UCSD-AML1 (cell line): ENCODE measurements at regions not wholly inside any gene's neighbourhood (a gene's known extent, or its start where the extent isn't known, plus 50 kb on each side); places are given as distances from the start of the nearest gene placed in this dataset.
"Not testable (repeated sequence)": the region's sequence is repeated elsewhere in the genome, so short reads cannot be mapped to it uniquely, and the experiment has no call there.

Experiments used
- DNase-seq: peaks from one replicate; lab custom pipeline; 2025; ENCODE audit not compliant: unreplicated experiment; lab: John Stamatoyannopoulos, UW

DNA sequence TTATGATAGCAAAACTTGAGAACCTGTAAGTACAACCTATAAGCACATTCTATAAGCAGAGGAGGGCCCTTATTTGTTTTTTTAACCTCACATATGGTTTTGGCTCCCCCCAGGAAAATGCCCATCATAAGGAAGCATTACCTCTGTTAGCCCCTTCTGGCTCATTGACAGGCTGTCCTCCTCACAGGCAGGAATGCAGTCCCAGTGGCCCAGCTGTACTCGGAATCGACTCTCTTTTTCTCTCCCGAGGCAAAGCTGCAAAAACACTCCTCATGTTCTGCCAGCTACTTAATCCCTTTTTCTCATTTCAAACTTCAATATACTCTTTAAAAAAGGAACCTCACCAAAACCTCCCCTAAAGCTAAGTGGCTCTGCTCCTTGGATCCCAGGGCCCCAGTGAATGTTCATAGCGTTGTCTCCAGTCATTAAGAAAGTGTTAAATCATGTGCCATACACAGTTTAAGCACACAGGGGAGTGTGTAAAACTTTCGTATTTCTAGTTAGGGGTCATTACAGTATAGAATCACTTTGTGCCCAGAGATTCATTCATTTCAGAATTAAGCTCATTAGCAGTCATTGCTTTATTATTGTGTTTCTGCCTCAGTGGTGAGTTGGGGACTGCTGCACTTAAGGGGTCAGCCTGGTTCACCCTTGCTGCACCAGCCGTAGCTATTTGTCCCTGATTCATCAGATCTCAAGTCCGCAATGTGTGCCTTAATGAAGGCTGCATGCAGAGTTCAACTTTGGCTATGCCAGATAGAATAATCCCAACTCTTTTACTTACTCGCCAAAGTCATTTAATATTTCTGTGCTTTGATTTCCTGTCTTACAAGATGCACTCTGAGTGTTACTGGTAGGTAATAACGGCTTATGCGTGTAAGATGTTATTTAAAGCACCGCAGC, 57.6 kb downstream of the JRKL start:
- no peak for DNase-seq

DNA sequence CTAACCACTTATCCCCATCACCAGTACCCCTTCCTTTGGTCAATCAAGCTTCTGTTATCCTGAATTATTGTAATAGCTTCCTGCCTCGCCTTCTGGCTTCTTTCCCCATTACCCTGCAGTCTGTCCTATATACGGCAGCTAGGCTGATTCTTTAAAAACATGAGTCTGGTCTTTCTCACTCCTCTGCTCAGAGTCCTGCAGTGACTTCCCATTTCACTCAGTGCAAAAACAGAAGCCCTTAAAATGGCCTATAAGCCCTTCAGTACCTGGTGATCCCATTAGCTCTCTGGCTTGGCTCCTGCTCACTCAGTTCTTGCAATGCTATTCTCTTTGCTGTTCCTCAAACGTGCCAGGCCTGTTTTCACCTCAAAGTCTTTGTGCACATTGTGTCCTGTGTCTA, 58.4 kb downstream of the JRKL start:
- DNase-seq: no peak

DNA sequence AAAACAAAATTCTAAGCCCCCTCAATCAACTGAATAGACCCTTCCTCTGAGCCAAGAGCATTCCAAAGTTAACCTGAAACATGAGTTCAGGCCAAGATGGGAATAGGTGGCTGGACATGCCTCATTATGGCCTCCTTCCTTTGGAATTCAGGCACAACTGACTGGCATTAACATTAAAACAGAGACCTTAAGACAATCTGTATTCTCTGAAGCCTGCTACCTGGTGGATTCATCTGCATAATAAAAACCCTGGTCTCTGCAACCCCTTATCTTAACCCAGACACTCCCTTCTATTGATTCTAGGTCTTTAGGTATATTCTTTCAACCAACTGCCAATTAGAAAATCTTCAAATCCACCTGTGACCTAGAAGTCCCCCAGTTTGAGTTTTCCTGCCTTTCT, 66.3 kb downstream of the JRKL start:
- no peak for DNase-seq

DNA sequence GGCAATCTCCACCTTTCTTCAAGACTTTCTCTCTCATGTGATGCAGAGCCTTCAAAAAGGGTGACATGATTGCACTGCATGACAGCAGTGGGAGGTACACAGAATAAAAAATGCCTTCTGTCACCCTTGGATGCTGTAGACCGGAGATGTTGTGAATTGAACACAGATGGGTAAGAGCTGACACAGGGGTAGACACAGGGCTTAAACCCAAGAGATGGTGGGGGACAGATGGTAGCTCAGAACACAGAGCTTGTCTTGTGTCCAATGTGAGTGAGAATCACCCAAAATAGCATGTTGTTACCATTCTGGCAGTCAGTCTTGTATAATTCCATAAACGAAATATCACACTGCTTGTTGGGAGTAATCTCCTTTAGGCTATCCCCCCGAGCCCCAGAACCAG, 69.9 kb downstream of the JRKL start:
- no peak for DNase-seq

DNA sequence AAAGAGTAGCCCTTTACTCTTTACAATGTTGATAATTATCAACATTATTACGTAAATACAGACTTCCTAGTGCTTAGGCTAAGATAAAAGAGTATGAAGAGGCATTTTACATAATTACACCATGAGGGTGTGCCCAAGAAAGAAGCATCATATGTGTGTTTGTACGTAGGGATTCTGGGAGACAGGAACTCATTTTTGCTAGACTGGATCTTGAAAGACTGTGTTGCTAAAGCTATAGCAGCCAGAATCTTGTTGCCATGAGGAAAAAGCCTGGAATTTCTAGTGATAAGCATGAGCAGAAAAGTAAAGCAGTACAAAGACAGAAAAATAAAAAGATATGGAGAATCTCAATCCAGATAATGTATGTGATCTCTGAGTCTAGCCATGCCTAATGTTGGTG, 72.1 kb downstream of the JRKL start:
- no peak for DNase-seq

DNA sequence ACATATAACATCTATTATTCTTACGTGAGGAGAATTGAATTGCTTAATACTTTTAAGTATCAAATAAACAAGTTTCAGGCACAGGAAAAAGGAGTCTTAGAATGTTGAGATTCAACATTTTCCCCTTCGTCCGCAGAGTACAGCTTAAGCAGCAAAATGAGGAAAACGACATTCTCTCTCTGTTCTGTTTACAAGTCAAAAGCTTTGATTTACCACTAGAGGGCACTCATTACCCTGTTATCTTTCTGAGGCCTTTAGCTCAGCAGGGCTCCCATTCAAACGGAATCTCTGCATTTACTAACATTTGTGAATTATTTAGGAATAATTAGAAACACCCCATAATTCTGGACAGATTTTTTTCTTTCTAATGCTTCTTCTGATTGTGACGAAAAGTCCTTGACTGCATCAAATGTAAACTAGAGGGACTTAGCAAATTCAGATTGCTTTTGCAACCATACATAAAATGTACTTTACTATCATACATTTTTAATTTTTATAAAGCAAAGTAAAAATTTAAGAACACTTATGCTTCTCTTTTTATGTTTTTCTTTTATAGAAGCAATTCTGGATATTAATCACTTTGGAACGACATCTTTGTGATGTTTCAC, 75.0 kb downstream of the JRKL start:
- no peak for DNase-seq

DNA sequence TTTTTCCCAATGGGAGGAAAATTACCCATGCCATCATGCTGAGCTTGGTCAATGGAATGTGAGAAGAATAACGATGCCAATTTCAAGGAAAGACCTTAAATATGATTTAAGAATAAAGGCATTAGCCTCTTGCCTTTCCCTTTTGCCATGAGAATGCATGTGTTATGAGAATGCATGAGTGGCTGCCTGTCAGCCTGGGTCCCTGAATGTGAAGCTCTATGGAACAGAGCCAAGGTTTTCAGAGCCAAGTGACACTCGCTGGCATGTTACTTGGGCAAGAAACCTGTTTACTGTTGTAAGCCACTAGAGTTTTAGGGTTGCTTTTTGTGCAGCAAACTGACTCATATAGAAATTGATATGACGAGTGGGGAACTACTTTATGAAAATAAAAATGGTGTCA, 75.7 kb downstream of the JRKL start:
- no peak for DNase-seq

DNA sequence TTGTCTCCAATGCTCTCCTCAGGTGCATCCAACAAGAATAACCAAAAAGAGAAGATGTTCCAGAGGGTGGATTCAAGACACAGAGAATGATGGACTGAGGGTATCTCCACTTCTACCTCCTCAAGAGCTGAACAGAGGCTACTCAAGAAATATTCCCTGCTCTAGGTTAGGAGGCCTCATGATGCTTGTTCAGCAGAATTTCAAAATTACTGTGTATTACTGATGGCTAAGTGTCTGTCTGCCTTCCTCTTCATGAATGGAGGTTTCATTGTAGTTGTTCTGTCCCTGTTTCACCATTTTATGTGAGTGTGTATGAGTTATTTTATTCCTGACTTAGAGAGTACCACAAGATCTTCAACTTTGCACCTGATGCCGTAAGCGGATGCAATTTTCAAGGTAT, 76.8 kb downstream of the JRKL start:
- no peak for DNase-seq

DNA sequence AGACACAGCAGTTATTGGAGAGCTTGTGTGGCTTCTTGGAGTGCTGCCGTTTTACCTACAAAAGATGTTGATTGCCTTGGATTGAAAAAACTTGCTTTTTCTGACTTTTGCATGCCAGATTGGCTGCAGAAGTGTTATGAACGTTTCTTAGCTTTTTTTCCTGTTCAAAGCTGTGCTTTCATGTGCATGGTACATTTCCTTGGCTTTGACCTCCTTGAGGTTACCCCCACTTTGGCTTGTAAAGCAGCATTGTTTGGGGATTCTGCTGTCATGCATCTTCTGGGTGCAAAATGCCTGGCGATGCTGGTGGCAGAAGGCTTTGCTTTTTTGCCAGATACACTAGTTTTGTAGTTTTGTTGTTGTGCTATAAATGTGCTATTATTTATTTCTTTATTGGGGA, 80.0 kb downstream of the JRKL start:
- DNase-seq: no peak

DNA sequence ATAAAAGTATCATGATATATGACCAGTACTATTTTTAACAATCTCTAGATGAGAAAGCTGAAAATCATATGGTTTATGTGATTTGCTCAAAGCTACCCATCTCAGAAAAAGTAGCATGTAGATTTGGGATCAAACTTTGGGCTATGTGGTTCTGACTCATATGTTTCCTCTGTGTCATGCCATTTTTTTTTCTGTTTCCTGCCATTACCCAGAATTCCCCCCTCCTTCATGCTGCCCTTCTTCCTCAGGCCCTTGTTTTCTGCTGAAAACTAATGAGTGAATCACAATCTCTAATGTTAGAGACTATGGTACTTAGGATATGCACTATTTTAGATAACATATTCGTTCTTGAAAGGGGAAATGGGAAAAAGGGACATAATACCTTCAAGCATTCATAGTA, 80.7 kb downstream of the JRKL start:
- no peak for DNase-seq

DNA sequence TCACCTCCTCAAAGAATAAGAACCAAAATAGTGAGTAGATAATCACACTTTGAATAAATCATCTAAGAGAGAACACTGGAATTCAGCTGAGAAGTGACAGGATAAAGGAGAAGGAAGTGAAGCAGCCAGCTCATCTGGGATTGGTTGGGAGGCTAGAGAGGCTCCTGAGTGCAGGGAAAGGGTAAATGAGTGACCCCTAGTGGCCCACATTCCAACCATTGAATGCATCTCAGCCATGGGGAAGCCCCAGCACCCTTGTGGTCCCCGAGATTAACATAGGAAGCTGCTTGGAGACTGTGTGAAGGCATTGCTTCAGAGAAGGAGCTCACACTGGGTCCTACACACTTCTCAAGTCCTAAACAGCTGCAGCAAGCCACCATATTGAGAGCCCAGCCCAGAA, 82.3 kb downstream of the JRKL start:
- no peak for DNase-seq

DNA sequence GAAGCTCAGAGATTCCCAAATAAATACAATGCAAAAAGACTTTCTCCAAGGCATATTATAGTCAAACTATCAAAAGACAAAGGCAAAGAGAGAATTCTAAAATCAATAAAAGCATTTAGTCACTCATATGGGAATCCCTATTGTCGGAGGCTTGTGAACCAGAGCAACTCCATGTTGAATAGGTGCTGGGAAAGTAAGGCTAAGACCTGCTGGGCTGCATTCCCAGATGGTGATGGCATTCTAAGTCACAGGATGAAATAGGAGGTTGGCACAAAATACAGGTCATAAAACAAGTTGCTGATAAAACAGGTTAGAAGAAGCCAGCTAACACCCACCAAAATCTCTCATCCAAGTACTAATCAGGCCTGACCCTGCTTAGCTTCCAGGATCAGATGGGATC, 84.5 kb downstream of the JRKL start:
- no peak for DNase-seq

DNA sequence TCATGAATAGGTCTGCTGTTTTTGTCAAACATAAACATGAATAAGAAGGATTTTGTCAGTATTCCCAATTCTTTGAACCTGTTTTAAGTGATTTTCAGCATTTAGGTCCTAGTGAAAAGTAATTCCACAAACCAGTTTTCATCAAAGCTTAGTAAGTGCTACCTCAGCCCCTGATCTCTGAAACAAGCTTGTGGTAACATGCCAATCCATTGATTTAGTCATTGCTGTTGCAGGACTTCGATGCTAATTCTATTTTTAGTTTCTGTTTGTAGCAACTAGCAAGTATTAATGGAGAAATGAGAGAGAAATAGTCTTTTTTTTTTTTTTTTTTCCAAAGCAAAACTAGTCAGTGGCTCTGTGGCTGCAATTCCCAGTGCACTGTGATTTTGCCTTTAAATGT, 91.4 kb downstream of the JRKL start:
- no peak for DNase-seq

DNA sequence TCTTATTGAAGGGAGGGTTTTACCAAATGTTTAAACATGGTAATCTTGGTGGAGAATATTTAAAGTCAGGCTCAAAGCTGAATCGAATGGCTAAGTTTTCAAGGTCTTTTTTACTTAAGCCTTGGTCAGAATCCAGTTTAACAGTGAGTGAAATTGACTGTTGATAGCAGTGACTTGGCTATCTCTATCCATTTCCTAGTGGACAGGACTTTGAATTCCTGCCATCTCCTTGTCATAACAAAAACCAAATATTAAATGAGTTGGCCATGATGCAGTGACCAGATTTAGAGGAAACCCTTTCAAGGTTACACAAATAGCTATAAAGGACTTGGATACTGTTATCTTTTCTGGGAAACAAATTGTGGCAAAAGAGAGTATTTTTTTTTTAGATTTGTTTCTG, 92.0 kb downstream of the JRKL start:
- DNase-seq: no peak

DNA sequence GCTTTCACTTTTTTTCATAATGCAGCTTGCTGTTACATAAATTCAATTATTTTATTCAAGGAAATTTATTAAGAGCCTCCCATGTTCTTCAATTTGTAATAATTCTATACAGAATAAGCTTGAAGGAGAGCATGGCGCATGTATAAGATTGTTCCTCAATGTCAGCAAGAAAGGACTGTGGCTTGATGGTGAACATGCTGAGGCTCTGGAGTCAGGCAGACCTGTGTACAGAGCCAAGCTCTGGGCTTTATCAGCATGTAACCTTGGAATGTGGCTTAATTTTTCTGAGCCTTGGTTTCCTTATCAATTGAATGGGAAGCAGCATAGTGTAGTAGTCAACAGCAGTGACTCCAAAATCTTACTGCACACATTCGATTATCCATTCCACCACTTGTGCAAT, 92.4 kb downstream of the JRKL start:
- DNase-seq: no peak

DNA sequence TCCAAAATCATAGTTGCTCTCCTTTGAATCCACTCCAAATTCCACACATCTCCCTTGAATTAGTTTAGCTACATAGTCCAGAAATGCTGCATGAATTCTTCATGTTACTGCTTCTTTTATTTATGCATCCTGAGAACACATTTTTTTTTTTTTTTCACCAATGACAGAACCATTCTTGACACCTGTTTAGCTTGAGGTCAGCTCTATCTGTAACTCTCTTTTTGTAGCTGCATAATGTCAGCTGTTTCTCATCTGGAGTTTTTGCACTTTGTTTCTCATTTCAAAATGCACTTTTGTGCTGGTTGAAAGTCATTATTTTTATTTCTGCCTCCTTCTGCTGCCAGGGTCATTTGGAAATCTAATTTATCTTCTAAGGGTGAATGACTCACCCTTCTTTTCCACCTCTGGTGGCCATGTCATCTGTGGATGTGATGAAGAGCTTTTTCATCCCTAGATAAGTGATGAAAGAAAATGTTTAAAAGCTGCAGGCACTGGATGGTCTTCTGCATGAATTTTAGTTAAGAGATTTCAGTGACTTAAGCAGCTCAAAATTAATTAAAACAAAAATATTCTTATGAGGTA, 93.7 kb downstream of the JRKL start:
- DNase-seq: no peak

DNA sequence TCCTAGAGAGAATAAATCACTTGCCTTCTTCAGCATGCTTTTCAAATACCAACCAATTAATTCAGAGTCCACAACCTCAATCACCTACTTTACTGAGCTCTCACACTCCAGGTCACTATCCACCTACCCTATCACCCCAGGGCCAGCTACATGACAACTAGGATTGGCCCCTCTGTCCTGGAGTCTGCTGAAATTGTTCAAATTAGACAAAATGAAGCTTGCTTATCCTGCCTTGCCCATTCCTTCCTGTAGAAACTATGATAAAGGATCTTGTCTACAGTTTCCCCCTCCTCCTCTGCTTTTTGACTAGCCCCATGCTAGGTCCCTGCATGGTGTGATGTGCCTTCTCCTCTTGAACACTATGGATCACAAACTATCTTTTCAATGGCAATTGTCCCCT, 94.5 kb downstream of the JRKL start:
- no peak for DNase-seq

DNA sequence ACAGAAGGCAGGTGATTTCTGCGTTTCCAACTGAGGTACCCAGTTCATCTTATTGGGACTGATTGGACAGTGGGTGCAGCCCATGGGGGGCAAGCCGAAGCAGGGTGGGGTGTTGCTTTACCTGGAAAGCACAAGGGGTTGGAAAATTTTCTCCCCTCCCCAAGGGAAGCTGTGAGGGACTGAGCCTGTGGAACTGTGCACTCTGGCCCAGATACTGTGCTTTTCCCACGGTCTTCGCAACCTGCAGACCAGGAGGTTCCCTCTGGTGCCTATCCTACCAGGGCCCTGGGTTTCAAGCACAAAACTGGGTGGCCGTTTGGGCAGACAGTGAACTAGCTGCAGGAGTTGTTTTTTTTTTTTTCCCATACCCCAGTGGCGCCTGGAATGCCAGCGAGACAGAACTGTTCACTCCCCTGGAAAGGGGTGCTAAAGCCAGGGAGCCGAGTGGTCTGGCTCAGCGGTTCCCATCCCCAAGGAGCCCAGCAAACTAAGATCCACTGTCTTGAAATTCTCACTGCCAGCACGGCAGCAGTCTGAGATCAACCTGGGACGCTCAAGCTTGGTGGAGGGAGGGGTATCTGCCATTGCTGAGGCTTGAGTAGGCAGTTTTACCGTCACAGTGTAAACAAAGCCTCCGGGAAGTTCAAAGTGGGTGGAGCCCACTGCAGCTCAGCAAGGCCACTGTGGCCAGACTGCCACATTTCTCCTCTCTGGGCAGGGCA, 97.2 kb downstream of the JRKL start:
- DNase-seq: no peak

DNA sequence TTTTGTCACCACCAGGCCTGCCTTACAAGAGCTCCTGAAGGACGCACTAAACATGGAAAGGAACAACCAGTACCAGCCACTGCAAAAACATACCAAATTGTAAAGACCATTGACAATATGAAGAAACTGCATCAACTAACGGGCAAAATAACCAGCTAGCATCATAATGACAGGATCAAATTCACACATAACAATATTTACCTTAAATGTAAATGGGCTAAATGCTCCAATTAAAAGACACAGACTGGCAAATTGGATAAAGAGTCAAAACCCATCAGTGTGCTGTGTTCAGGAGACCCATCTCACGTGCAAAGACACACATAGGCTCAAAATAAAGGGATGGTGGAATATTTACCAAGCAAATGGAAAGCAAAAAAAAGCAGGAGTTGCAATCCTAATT, 99.1 kb downstream of the JRKL start:
- not testable (repeated sequence) for DNase-seq

DNA sequence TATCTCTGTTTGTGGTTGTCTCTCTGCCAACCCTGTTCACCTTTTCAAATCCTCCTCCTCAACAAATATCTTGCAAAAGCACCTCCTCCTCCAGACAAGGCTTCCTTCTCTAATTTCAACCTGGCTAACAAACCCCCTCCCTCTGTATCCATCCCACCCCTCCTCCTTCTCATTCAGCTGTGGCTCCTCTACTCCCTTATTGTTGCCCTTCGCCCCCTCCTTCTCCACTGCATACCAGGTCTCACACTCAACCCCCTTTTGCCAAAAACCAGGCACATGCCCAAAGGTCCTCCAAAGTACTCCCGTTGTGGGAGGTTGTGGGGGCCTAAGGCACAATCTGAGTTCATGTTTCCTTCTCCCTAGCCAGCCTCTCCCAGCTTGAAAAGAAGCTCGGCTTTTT, 110.6 kb downstream of the JRKL start:
- no peak for DNase-seq

DNA sequence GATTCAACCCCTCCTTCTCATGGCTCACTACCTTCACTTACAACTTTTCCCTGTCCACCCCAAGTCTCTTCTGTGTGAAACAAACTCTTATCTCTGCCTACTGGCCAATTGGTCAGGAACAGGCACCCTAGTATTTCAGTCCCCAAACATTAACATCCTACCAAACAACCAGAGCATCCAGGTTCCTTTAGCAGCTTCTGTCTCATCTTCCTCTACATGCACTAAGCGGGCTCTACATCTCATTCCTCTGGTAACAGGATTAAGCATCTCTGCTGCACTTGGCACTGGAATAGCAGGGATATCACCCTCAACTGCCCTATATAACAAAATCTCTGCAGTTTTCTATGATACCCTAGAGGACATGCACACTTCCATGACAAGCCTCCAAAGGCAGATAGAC, 116.2 kb downstream of the JRKL start:
- DNase-seq: no peak

DNA sequence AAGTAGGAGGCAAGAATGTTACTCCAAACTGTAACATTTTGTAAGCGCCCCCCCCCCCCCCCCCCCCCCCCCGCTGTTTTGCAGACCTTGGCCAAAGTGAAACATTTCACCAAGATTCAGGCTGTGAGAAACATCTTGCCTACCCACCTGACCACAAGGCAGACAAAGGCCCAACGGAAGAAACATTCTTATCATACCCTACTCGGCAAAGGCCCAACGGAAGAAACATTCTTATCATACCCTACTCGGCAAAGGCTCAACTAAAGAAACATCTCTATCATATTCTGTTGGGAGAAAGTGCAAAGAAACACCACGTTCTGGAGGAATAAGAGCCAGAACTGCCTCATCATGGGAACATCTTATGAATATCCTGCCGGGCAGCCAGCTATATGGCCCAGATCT, 117.1 kb downstream of the JRKL start:
- no peak for DNase-seq
